NCI-H82 treated with DMSO at 0.1 percent for 48 hours (cell line): ENCODE measurements at regions not wholly inside any gene's neighbourhood (a gene's known extent, or its start where the extent isn't known, plus 50 kb on each side); places are given as distances from the start of the nearest gene placed in this dataset.
"Not testable (repeated sequence)": the region's sequence is repeated elsewhere in the genome, so short reads cannot be mapped to it uniquely, and the experiment has no call there.

Experiments used
- DNase-seq: peaks from one replicate; lab custom pipeline; 2025; ENCODE audit not compliant: unreplicated experiment; lab: John Stamatoyannopoulos, UW

- DNase-seq: no peak
These were observed 176.5 kb upstream of the CTNND2 start for GRCh38 chr5:12080761-12081160.

- DNase-seq: not testable (repeated sequence)
These were observed 174.0 kb upstream of the CTNND2 start for GRCh38 chr5:12078286-12078685.

- no peak for DNase-seq
These were observed 169.2 kb upstream of the CTNND2 start for GRCh38 chr5:12073426-12073825.

GRCh38 chr5:12072441-12072840, 168.2 kb upstream of the CTNND2 start:
- no peak for DNase-seq

- no peak for DNase-seq
These were observed 167.2 kb upstream of the CTNND2 start for GRCh38 chr5:12071455-12071854.

GRCh38 chr5:12023614-12024241, 119.5 kb upstream of the CTNND2 start:
- peak; percentile 3 for DNase-seq

GRCh38 chr5:12022444-12022843, 118.2 kb upstream of the CTNND2 start:
- DNase-seq: no peak

GRCh38 chr5:12019306-12019705, 115.1 kb upstream of the CTNND2 start:
- no peak for DNase-seq

GRCh38 chr5:12017007-12017406, 112.8 kb upstream of the CTNND2 start:
- DNase-seq: no peak

GRCh38 chr5:12016159-12016746, 112.0 kb upstream of the CTNND2 start:
- no peak for DNase-seq

- no peak for DNase-seq
These were observed 109.1 kb upstream of the CTNND2 start for GRCh38 chr5:12013351-12013750.

- no peak for DNase-seq
These were observed 99.4 kb upstream of the CTNND2 start for GRCh38 chr5:12003680-12004079.

GRCh38 chr5:11998397-11998796, 94.2 kb upstream of the CTNND2 start:
- no peak for DNase-seq

GRCh38 chr5:11997942-11998341, 93.7 kb upstream of the CTNND2 start:
- DNase-seq: no peak

GRCh38 chr5:11992518-11992917, 88.3 kb upstream of the CTNND2 start:
- DNase-seq: no peak

GRCh38 chr5:11985993-11986392, 81.7 kb upstream of the CTNND2 start:
- no peak for DNase-seq

- DNase-seq: no peak
These were observed 80.0 kb upstream of the CTNND2 start for GRCh38 chr5:11984196-11984595.

GRCh38 chr5:11981986-11982385, 77.7 kb upstream of the CTNND2 start:
- DNase-seq: no peak

- DNase-seq: no peak
These were observed 73.7 kb upstream of the CTNND2 start for GRCh38 chr5:11977904-11978303.

GRCh38 chr5:11973469-11973868, 69.2 kb upstream of the CTNND2 start:
- no peak for DNase-seq

GRCh38 chr5:11963227-11963626, 59.0 kb upstream of the CTNND2 start:
- DNase-seq: no peak

- DNase-seq: no peak
These were observed 57.9 kb upstream of the CTNND2 start for GRCh38 chr5:11962122-11962521.

GRCh38 chr5:11958321-11958720, 54.1 kb upstream of the CTNND2 start:
- DNase-seq: no peak
